ENCODE measurements at regions not wholly inside any gene's neighbourhood (a gene's known extent, or its start where the extent isn't known, plus 50 kb on each side); places are given as distances from the start of the nearest gene placed in this dataset.

- no peak overlapping the region for H3K4me3 ChIP-seq (ENCODE audit: low read depth, low read length)
- no peak for DNase-seq (ENCODE audit: low read depth)
- TF ChIP-seq CTCF (IDR thresholded peaks at IDR 0.05; ENCODE audit: low read depth, low read length, missing control alignments) = no peak
Observed at GRCh38 chr10:90992462-90992861, 71.6 kb upstream of the ANKRD1 start.

GRCh38 chr10:90993340-90993739 is 72.5 kb upstream of the ANKRD1 start:
- no peak for TF ChIP-seq CTCF (IDR thresholded peaks at IDR 0.05; ENCODE audit: low read depth, low read length, missing control alignments)
- DNase-seq (ENCODE audit: low read depth) = no peak
- peak overlapping the region; percentile 28; the same call in 1 of the 2 replicates for H3K4me3 ChIP-seq (ENCODE audit: low read depth, low read length)

GRCh38 chr10:90997670-90998069 is 76.8 kb upstream of the ANKRD1 start:
- no peak for TF ChIP-seq CTCF (IDR thresholded peaks at IDR 0.05; ENCODE audit: low read depth, low read length, missing control alignments)
- DNase-seq (ENCODE audit: low read depth) = no peak
- H3K4me3 ChIP-seq (ENCODE audit: low read depth, low read length) = no peak overlapping the region

GRCh38 chr10:90998733-90999511 is 78.0 kb upstream of the ANKRD1 start:
- peak overlapping the region; percentile 5; the same call in 1 of the 2 replicates for H3K4me3 ChIP-seq (ENCODE audit: low read depth, low read length)
- DNase-seq (ENCODE audit: low read depth) = no peak
- no peak for TF ChIP-seq CTCF (IDR thresholded peaks at IDR 0.05; ENCODE audit: low read depth, low read length, missing control alignments)

GRCh38 chr10:90999512-91000172 is 78.8 kb upstream of the ANKRD1 start:
- DNase-seq (ENCODE audit: low read depth) = no peak
- no peak overlapping the region for H3K4me3 ChIP-seq (ENCODE audit: low read depth, low read length)
- no peak for TF ChIP-seq CTCF (IDR thresholded peaks at IDR 0.05; ENCODE audit: low read depth, low read length, missing control alignments)

GRCh38 chr10:91000470-91000869 is 79.6 kb upstream of the ANKRD1 start:
- H3K4me3 ChIP-seq (ENCODE audit: low read depth, low read length) = no peak overlapping the region
- no peak for DNase-seq (ENCODE audit: low read depth)
- no peak for TF ChIP-seq CTCF (IDR thresholded peaks at IDR 0.05; ENCODE audit: low read depth, low read length, missing control alignments)

Data from GM12864 (cell line).